ENCODE measurements at regions not wholly inside any gene's neighbourhood (a gene's known extent, or its start where the extent isn't known, plus 50 kb on each side); places are given as distances from the start of the nearest gene placed in this dataset.
A peak's percentile ranks its signal among the peaks of the same experiment; 100 is the strongest.

DNA sequence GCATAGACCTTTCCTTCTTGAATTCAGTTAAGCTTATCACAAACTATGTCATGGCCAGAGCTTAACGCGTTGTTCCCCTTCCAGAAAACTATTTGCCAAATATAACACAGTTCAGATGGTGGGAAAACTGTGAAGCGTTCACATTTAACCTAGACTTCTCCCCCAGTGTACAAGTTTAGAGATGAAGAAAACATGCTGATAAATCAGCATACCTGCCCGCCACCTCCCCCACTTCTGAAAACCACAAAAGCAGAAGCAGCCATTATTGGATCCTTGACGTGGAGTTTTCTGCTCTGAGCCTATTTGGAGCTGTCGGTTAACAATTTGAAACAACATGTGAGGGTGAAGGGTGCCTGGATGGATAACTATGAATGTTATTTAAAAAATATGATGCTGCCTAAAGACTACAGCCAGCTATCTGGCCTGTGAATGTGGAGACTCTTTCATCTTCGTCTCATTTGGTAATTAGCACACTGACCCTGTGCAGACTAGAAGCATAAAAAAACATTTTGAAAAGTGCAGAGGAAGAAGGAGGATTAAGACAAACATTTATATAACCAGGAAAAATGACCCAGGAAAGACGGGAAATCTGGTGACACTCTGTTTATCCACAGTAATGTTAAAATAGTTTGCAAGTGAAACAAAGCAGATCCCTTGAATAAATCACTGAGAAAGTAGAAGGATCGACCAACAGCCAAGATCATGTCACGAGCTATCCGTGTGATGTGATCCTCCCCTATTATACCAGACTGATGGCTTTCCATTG is 408.2 kb downstream of the AEBP2 start:
- no peaks in the 10 kb centered on the region for H3K27me3 ChIP-seq
- no peak overlapping the region for H3K27ac ChIP-seq
- no peaks in the 10 kb centered on the region for H3K36me3 ChIP-seq
- H3K4me3 ChIP-seq, result no peak overlapping the region
- H3K9me3 ChIP-seq (replicated peaks), result peaks cover 8% of the 10 kb centered on the region; the same call in 1 of the 2 replicates
- H3K4me1 ChIP-seq, result peaks cover 11% of the 10 kb centered on the region
- DNase-seq, result no peak

DNA sequence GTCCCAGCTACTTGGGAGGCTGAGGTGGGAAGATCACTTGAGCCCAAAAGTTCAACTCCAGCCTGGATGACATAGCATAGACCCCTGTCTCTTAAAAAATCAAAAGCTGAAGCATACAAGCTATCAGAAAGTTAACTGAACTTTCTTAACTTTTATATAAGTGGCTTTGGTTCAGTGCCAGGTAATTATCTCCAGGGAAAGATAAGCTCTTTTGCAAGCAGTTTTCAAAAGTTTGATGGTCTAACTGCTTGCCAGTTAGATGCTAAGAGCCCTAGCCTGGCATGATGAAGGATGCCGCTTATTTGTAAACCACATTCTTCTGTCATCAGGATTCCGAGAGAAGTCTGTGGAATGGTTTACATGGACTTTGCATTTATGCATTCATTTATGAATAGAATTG is 409.1 kb downstream of the AEBP2 start:
- no peak overlapping the region for H3K4me3 ChIP-seq
- peaks cover 11% of the 10 kb centered on the region for H3K4me1 ChIP-seq
- DNase-seq, result no peak
- no peaks in the 10 kb centered on the region for H3K36me3 ChIP-seq
- no peak overlapping the region for H3K27ac ChIP-seq
- H3K9me3 ChIP-seq (replicated peaks), result peaks cover 8% of the 10 kb centered on the region; the same call in 1 of the 2 replicates
- no peaks in the 10 kb centered on the region for H3K27me3 ChIP-seq

DNA sequence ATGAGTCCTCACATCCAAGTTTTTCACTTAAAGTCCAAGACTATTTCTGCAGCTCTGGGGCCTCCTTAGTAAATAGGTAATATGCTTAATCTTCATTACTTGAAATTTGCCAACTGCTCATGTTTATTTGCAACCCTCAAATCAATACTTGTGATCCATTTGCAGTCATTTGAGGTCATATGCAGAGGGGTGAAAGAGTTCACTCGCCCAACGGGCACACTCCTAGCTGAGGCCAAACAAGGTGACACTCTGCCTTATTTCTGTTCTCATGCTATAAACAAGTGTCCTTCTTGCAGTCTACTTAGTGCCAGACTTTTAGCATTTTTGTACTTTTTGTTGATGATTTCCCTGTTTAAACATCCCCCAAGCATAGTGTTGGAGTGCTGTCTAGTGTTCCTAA is 409.9 kb downstream of the AEBP2 start:
- H3K27me3 ChIP-seq, result no peaks in the 10 kb centered on the region
- H3K36me3 ChIP-seq, result no peaks in the 10 kb centered on the region
- peaks cover 8% of the 10 kb centered on the region; the same call in 1 of the 2 replicates for H3K9me3 ChIP-seq (replicated peaks)
- peaks cover 11% of the 10 kb centered on the region for H3K4me1 ChIP-seq
- H3K4me3 ChIP-seq, result no peak overlapping the region
- DNase-seq, result no peak
- no peak overlapping the region for H3K27ac ChIP-seq

DNA sequence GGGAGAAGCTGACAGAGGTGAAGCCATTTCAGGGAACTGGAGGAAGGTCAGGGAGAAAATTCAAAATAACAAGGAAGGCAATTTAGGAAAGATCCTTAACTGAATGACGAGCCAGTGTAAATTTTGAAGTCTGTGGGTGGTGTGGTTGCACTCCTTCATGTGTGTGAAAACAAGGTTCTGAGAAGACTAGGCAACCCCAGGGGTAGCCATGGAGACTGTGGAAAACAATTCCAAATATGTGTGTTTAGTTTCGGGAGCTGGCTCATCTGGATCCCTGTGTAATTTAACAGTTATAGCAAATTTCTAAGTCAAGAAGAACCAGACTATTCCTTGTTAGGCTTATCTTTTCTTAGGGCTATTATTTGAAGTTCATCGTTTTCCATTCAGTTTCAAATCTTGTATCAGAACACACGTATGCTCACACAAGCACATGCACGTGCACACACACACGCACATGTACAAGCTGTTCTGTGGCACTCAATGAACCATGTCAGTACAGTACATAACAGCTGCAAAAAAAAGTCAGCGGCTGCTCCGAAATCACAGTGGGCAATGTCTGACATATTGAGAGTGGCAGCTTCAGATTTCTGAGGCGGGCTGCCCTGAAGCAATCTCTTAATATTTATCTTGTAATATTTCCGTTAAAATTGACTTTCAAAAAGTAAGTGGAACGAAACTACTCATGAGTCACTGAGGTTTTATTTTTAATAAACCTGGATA is 411.2 kb downstream of the AEBP2 start:
- Histone ChIP-seq H3K36me3 (no peaks in the 10 kb centered on the region), H3K27me3 (no peaks in the 10 kb centered on the region), H3K4me1 (peaks cover 11% of the 10 kb centered on the region), H3K9me3 (replicated peaks) (peaks cover 8% of the 10 kb centered on the region; the same call in 1 of the 2 replicates), H3K4me3 (peak overlapping the region; percentile 23), H3K27ac (peak overlapping the region; percentile 59)
- peak; percentile 46 to 64 for DNase-seq

DNA sequence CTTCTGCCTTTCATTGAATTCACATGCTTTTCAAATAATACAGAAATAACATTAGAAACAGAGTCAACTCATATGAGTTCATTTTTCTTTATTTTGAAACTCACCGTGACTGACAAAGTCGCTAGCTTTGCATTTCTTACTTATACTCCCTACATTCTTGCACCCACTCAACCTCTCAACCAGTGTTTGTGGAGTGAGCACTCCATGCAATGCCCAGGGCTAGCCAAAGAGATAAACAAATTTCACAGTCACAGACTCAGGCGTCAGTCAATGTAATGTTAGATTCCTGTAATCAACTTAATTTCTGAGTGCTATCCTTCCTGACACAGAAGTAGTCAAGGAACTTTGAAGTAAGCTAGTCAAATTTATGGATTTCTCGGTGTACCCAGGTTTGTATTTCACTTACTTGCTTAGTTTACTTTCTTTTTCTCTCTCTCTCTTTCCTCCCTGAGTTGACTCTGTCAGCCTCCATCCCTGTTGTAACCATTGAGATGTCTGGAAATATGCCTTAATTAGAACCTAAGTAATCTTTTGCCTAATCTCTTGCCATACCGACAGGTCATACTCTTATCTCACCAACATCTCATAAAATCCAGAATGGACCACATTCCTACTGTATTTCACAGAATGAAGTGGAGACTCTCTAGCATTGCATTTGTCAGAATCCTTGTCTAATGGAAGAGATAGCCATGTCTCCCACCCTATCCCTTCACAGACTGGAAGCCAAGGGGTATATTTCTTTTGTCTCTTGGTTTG is 413.0 kb downstream of the AEBP2 start:
- H3K36me3 ChIP-seq, result no peaks in the 10 kb centered on the region
- peak overlapping the region; percentile 28; the same call in 1 of the 2 replicates for H3K27ac ChIP-seq
- peaks cover 8% of the 10 kb centered on the region; the same call in 1 of the 2 replicates for H3K9me3 ChIP-seq (replicated peaks)
- DNase-seq, result no peak
- H3K4me1 ChIP-seq, result peaks cover 11% of the 10 kb centered on the region
- no peak overlapping the region for H3K4me3 ChIP-seq
- H3K27me3 ChIP-seq, result no peaks in the 10 kb centered on the region

DNA sequence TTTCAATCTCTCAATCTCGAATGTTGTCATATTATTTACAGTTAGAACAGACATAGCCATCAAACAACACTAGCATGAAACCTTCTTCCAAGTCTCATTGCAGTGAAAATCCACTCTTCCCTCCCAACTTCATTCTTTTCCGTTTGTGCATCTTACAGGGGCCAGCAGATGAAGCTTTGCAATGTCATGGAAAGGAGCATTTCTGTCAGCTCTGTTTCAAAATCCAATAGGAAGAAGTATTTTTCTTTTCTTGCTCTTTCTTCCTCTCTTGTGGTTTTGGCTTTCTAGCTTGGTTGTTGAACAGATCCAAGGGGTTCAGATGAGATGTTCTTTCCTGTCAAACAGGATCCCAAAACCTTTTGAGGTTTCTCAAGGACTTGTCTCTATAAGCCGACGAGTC is 416.6 kb downstream of the AEBP2 start:
- no peak overlapping the region for H3K4me3 ChIP-seq
- no peak for DNase-seq
- H3K4me1 ChIP-seq, result peaks cover 6% of the 10 kb centered on the region
- no peaks in the 10 kb centered on the region for H3K9me3 ChIP-seq (replicated peaks)
- H3K27ac ChIP-seq, result no peak overlapping the region
- no peaks in the 10 kb centered on the region for H3K36me3 ChIP-seq
- no peaks in the 10 kb centered on the region for H3K27me3 ChIP-seq

DNA sequence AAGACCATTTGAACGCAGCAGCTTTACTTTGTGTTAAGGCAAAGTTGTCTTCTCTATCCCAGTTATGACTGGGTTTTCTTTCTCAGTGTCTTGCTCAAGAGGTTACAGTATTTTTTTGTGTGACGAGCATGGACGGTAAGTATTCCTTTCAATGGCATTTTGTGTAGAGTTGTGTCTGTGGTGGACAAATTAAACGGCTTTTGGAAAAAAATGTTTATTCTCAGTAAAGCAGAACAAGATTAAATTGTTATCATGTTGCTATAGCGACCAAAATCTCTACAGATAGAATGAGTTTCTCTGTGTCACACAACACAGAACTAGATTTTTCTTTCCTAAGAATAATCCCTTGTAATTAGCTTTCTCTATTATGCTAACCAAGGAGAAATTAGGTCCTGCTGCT is 417.1 kb downstream of the AEBP2 start:
- no peak for DNase-seq
- H3K9me3 ChIP-seq (replicated peaks), result no peaks in the 10 kb centered on the region
- H3K27me3 ChIP-seq, result no peaks in the 10 kb centered on the region
- H3K27ac ChIP-seq, result no peak overlapping the region
- H3K4me3 ChIP-seq, result no peak overlapping the region
- H3K36me3 ChIP-seq, result no peaks in the 10 kb centered on the region
- peaks cover under 1% of the 10 kb centered on the region for H3K4me1 ChIP-seq

DNA sequence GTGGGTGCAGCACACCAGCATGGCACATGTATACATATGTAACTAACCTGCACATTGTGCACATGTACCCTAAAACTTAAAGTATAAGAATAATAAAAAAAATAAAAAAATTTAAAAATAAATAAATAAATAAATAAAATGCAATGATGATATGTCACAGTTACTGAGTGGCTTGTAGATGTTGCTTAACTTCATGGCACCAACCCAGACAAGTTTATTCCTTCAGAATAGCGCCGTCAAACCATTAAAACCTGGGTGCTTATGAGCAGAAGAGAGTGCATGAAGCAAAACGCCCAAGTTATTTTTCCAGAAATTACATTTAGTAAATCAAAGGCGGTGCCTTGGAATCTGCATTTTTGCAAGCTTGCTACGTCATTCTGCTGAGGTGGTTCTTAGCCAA is 417.9 kb downstream of the AEBP2 start:
- no peak overlapping the region for H3K4me3 ChIP-seq
- no peak overlapping the region for H3K27ac ChIP-seq

DNA sequence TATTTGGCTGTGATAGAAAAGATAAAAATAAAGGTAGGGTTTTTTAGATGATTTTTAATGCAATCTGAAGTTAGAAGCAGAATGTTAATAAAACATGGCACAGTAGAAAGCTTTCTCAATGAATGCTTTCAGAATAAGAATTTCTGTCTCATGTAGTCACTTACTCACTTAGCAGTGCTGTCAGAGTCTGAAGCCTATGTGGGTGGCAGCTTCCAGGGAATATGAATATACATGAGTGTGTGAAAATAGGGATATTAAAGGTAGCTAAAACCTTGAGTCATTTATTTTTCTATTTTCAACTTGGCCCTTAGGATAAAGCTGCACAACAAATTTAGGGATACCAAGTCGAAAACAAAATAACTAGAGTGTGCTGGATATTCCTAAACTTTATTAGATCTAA is 427.9 kb downstream of the AEBP2 start:
- Histone ChIP-seq H3K4me1 (no peaks in the 10 kb centered on the region), H3K36me3 (no peaks in the 10 kb centered on the region), H3K9me3 (replicated peaks) (no peaks in the 10 kb centered on the region), H3K4me3 (no peak overlapping the region), H3K27me3 (no peaks in the 10 kb centered on the region), H3K27ac (no peak overlapping the region)
- no peak for DNase-seq

More for the DNA sequence above, 417.9 kb downstream of the AEBP2 start:
- no peaks in the 10 kb centered on the region for H3K4me1 ChIP-seq
- H3K36me3 ChIP-seq, result no peaks in the 10 kb centered on the region
- H3K9me3 ChIP-seq (replicated peaks), result no peaks in the 10 kb centered on the region
- H3K27me3 ChIP-seq, result no peaks in the 10 kb centered on the region
- no peak for DNase-seq

DNA sequence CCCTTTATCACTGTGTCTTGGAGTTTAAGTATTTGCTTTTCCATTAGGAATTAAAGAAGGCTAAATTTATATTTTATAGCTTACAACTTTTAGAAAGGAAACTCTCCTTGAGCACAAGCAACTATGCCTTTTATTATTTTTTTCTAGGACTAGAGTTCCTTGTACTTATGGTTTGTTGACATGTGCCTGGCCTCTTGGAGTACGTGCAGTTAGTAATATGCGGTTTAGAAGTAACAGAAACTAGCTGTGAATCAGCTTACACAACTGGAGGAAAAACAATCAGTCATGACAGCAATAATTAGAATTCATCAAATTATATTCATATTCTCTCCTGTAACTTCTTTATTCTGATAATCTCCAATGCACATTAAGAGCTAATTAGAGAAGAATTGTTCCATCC is 428.7 kb downstream of the AEBP2 start:
- Histone ChIP-seq H3K27me3 (no peaks in the 10 kb centered on the region), H3K36me3 (no peaks in the 10 kb centered on the region), H3K4me3 (no peak overlapping the region), H3K27ac (no peak overlapping the region), H3K4me1 (no peaks in the 10 kb centered on the region), H3K9me3 (replicated peaks) (no peaks in the 10 kb centered on the region)
- DNase-seq, result no peak

DNA sequence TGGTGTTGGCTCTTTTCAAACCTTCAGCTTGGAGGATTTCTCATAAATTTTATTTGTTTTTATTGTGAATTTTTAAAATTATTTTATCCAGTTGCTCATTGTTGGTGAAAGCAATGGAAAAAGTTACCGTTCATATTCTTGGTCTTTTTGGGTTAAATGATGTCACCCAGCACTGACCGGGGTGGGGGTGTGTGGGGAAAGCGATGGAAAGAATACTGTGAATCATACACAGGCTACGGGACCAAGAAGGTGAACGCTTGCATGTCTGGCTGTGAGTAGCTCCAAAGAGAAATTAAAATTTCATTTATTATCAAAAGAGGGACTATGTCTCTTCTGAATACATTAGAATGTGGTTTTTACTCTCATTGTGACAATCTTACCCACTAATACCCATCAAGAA is 430.1 kb downstream of the AEBP2 start:
- no peak for DNase-seq
- Histone ChIP-seq H3K9me3 (replicated peaks) (no peaks in the 10 kb centered on the region), H3K27me3 (no peaks in the 10 kb centered on the region), H3K36me3 (no peaks in the 10 kb centered on the region), H3K27ac (no peak overlapping the region), H3K4me3 (no peak overlapping the region), H3K4me1 (no peaks in the 10 kb centered on the region)

DNA sequence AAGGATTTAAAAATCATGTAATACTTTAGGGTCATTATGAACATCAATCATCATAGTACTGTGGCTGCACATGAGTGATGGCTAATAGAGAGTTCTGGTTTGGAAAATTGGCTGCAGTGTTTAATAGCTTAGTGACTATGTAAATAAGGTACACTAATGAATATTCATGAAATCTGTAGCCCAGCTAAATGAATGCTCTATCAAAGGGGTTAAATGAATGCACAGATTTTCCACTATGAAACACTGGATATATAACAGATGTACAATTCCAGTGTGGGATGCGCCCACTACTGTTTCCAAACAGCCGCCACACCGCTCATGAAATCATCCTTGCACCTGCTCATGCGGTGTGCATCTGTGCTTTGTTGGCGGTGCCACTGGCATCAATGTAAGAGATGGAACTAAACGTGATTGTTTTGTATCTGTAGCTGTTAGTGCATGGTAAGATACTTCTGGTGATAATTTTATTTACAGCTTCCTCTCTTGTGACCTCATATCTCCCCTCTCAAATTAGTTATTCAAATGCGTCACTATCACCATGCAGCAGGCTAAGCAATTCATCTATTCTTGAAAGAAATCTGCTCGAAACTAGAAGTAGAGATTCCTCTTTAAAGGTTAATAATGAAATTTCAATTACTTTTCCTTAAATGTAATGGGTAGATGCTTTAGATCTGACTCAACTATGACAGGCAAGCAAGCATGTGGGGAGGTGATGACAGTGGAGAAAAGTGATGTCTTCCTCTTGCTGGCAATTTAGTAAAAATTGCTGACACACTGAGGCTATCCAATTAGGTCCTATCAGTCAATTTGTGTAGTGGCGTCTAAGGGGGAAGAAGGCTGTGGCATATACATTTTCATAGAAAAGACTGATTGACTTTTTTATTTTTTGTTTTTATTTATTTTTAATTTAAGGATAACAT is 433.6 kb downstream of the AEBP2 start:
- H3K4me3 ChIP-seq, result no peak overlapping the region
- no peaks in the 10 kb centered on the region for H3K4me1 ChIP-seq
- H3K27ac ChIP-seq, result no peak overlapping the region
- DNase-seq, result no peak
- no peaks in the 10 kb centered on the region for H3K9me3 ChIP-seq (replicated peaks)
- H3K36me3 ChIP-seq, result no peaks in the 10 kb centered on the region; the same call in 1 of the 2 replicates
- no peaks in the 10 kb centered on the region for H3K27me3 ChIP-seq

DNA sequence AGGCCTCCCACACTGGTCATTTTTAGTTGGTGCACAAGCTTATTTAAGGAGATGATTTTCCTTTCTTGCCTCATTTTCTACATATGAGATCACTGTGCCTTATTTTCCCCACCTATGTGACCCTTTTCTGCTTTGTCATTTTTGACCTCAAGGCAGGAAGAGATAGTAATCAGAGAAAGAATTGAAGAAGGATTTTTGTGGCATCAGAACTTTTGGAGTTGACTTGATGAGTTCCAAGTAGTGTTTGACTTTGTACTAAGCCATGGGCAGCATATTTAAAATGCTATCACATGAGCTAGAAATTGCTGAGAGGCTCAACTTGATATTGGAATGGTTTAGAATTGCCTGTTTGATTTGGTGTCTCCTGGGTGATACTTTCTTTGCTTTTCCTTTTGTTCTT is 440.8 kb downstream of the AEBP2 start:
- H3K36me3 ChIP-seq, result no peaks in the 10 kb centered on the region; the same call in 1 of the 2 replicates
- no peak overlapping the region for H3K27ac ChIP-seq
- no peaks in the 10 kb centered on the region for H3K9me3 ChIP-seq (replicated peaks)
- peaks cover 9% of the 10 kb centered on the region for H3K4me1 ChIP-seq
- DNase-seq, result no peak
- no peaks in the 10 kb centered on the region for H3K27me3 ChIP-seq
- no peak overlapping the region for H3K4me3 ChIP-seq

DNA sequence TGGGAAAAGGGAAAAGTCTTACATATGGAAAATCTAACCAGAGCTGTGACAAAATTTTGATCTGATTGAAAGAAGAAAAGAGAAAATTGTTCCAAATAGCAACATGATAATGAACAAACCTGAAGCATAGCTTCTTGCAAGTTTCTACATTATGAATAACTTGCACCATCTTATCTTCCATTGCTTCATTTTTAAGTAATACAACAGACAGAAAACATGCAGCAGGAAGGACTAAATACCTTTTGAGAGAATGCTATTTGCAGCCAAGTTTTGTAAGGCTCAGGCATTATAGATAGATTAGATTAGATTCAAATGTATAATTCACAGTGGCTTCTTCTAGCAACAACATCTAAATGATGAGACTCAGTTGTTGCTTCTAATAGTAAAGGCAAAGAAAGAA is 441.4 kb downstream of the AEBP2 start:
- Histone ChIP-seq H3K27me3 (no peaks in the 10 kb centered on the region), H3K9me3 (replicated peaks) (no peaks in the 10 kb centered on the region), H3K4me1 (peaks cover 9% of the 10 kb centered on the region), H3K27ac (no peak overlapping the region), H3K4me3 (no peak overlapping the region), H3K36me3 (no peaks in the 10 kb centered on the region; the same call in 1 of the 2 replicates)
- DNase-seq, result no peak
